ENCODE measurements at regions not wholly inside any gene's neighbourhood (a gene's known extent, or its start where the extent isn't known, plus 50 kb on each side); places are given as distances from the start of the nearest gene placed in this dataset.

DNA sequence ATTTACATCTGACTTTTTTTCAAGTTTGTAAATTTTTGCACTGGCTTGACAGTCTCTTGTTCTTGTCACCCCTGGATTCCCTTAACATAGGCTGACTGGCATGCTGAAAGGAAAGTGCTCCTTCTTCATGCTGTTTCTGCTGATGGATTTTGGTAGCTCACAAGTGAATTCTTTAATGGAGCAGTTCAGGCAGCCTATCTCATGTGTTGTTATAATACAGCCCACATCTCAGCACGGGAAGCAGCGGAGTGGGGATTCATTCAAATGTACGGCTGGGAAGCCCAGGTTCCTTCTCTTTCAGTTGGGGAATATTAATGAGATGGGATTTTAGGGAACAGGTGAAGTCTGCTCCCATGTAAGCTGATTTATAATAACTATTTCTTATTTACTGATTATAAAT is 142.8 kb downstream of the CD8B2 start:
- no peak for DNase-seq (ENCODE audit: low read depth in 2 of 2)

DNA sequence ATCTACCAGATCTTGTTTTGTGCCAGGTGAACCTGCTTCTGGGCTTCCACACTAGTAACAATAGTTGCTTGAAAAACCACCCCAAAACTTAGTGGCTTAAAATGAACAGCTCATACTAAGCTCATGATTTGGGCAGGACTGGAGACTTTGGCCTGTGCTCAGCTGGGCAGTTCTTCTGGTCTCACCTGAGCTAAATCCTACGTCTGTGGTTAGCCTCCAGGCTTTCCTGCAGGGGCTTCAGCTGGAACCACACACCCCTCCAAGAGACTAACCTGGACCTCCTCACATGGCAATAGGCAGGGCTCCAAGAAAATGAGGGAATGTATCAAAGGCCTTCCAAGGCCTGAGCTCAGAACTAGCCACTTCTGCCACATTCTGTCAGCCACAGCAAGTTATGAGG is 144.1 kb downstream of the CD8B2 start:
- no peak for DNase-seq (ENCODE audit: low read depth in 2 of 2)

DNA sequence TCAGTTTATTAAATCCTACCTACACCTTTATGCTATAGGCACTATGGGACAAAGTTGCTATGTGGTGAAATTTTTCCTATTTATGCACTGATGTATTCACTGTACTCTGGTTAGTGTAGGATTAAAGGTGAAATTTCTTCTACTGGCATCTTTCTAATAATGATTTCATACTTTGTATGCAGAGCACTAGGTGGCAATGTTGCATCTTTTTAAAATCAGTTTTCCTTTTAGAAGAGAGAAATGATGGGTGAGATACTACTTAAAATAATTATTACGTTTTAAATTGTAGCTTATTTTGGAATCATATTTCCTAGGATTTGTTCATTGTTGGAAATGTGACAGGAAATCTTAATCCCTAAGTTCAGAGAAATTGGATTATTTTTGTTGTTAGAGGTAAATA is 150.9 kb downstream of the CD8B2 start:
- no peak for DNase-seq (ENCODE audit: low read depth in 2 of 2)

DNA sequence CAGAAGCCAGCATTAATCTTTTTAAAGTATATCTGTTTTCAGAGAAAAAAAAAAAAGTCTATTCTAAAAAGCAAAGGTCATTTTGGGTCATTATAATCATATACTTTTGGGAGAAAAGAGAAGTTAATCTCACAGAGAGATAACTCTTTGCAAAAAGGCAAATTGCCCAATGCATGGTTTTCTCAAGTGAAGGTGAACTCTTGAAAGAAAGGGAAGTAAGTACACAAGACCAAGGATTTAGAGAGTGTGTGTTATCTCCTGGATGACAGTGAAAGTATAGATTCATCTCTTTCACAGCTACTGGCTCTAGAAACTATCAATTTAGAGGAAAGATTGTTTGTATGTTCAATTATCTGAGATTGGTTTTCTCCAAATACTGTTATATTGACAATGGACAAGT is 151.4 kb downstream of the CD8B2 start:
- DNase-seq (ENCODE audit: low read depth in 2 of 2) = no peak

DNA sequence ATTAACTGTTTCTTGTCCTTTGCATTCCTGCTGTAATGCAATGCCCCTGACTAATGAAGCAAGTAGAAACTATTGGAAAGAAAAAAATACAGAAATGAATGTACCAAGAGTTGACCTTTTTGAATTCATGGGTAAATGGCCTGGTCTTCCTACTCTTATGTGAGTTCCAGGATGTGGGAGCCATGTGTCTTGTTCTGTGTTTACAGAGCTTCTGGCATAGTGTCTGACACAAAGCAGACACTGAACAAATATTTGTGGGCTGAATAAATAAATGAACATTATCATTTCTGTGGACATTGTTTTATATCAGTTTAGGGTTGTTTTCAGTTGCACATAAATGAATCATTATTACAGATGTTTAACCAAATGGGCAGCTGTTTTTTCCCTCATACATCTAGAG is 155.5 kb downstream of the CD8B2 start:
- no peak for DNase-seq (ENCODE audit: low read depth in 2 of 2)

DNA sequence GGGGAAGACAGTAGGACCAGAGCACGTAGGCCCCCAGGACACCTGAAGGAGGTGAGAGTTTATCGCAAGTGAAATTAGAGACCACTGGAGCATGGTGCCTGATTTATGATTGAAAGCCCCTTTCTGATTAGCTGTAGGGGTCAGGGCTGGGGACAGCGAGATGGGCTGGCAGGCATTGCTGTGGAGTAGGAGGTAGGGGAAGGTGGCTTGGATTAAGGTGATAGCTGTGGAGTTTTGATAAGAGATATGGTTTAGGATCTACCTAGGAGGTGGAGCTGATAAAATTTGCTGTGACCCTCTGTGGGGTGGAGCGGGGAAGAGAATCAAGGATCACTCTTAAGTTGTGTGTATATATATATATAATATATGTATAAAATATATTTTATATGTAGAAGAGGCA is 157.5 kb downstream of the CD8B2 start:
- no peak for DNase-seq (ENCODE audit: low read depth in 2 of 2)

DNA sequence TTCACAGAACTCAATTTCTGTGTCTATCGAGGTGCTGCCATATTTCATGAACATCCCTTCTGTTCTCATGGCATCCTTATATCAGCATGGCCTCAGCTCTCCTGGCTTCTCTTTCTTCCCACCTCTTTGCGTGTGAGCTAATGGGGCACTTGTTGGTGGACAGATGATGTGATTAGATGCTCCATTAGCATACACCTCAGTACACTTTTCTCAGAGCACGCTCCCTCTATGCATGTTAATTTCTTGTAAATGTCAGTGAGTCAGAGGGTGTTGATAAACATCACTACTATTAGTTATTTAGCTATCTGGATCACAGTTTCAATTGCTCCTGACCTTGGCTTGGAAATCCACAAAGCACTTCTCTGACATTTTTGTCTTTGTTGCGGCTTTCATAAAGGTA is 159.4 kb downstream of the CD8B2 start:
- DNase-seq (ENCODE audit: low read depth in 2 of 2) = no peak

DNA sequence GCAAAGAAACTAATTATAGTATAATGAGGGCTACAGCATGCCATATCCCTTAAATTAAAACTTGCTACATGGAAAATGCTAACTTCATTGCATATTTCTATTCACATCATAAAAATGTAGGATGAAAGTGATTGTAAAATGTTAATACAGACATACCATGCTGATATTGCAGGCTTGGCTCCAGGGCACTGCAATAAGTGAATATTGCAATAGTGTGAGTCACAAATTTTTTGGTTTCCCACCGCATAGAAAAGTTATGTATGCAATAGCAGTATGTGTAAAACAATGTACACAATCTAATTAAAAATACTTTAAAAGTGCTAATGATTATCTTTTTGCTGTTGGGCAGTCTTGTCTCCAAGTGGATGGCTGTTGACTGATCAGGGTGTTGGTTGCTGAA is 162.1 kb downstream of the CD8B2 start:
- DNase-seq (ENCODE audit: low read depth in 2 of 2) = no peak

DNA sequence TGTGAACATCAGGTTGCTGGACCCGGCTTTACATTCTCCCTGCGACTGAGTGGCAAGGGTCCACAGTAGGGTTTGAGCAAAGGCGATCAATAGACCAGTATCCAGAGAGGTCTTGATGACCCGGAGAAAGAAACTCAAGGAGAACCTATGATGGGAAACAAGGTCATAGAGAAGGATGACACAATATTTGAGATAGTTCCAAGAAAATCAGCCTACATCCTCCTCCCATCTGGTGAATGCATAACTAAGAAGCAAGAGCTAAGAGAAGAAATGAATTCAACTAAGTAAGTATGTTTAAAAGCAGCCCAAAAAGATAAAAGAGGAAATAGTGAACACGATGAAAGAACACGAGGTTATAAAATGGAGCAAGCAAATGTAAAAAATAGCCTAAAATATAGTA is 166.3 kb downstream of the CD8B2 start:
- DNase-seq (ENCODE audit: low read depth in 2 of 2) = no peak

DNA sequence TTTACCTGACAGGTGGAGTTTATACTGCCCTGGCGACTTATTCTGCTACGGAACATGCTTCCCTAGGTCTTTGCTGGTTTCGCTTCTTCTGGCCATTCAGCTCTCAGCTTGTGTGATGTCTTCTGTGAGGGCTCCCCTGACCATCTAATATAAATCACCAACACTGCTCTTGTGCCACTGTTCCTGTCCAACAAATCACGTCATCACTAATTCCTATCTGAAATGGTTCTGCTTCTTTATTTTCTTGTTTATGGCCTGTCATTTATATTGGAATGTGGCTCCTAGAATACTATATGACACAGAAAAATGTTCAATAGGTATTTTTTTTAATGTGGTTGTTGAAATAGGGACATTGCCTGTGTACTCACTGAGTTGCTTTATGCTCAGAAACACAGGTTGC is 171.5 kb downstream of the CD8B2 start:
- DNase-seq (ENCODE audit: low read depth in 2 of 2) = no peak

DNA sequence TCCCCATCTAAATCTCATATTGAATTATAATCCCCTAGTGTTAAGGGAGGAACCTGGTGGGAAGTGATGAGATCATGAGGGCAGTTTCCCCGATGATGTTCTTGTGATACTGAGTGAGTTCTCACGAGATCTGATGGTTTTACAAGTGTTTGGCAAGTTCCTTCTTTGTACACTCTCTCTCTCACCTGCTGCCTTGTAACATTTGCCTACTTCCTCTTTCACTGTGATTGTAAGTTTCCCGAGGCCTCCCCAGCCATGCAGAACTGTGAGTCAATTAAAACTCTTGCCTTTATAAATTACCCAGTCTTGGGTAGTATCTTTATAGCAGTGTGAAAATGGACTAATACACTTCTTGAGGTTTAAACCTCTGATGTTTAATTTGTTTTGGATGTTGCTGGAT is 177.5 kb downstream of the CD8B2 start:
- DNase-seq (ENCODE audit: low read depth in 2 of 2) = no peak

DNA sequence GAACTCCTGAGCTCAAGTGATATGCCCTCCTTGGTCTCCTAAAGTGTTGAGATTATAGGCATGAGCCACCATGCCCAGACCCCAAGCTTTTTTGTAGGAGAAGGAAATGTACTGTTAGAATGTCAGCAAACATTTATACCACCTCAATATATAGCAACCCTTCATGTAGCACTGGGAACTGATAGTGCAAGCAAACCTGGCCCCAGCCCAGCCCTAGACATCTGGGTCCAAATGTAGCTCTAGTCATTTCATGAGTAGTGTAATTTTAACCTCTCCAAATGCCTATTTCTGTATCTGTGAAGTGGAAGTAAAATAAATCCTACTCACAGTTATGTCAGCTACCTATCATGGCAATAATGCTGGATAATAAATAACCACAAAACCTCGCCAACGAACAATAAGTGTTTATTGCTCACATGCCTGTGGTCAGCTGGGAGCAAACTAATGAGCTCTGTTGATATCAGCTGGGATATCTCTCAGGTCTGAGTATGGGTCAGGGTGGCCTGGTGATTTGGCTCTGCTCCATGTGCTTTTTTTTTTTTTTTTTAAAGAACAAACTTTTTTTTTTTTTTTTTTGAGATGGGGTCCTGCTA is 180.4 kb downstream of the CD8B2 start:
- no peak for DNase-seq (ENCODE audit: low read depth in 2 of 2)

DNA sequence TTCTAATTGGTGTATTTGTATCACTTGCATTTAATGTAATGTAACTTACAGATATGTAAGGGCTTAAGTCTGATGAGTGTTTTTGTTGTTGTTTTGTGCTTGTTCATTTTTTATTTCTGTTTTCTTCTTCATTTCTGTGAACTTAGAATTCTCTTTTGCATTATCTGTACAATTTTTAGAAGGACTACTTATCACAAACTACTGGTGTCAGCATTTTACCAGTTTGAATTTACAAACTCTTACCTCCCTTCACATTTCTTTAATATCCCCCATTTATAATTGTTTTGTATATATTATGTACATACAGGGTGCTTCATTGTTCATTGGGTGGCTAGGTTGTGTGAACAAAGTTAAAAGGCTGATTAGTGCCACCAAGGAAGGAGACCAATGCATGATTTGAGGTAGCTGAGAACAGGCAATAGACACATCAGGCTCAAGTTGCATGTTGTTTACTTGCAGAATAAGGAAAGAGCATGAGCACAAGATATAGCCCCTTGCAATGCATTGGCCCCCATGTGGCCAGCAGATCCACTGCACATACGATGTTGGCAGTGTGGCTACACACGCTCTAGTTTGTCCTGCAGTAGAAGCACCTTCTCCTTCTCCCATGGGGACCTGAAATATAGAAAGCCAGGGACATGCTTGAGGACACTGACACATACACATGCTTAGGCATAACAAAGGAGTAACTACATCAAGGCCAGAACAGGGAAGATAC is 198.2 kb downstream of the CD8B2 start:
- DNase-seq (ENCODE audit: low read depth in 2 of 2) = no peak

DNA sequence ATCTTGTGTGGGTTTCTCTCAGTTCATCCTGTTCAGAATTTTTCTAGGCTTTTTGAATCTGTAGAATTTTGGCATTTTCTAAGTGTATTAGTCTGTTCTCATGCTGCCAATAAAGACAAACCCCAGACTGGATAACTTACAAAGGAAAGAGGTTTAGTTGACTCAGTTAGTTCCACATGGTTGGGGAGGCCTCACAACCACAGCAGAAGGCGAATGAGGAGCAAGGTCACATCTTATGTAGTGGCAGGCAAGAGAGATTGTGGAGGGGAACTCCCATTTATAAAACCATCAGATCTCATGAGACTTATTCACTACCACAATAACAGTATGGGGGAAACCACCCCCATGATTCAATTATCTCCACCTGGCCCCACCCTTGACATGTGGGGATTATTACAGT is 199.2 kb downstream of the ST6GAL2 start:
- DNase-seq (ENCODE audit: low read depth in 2 of 2) = no peak

DNA sequence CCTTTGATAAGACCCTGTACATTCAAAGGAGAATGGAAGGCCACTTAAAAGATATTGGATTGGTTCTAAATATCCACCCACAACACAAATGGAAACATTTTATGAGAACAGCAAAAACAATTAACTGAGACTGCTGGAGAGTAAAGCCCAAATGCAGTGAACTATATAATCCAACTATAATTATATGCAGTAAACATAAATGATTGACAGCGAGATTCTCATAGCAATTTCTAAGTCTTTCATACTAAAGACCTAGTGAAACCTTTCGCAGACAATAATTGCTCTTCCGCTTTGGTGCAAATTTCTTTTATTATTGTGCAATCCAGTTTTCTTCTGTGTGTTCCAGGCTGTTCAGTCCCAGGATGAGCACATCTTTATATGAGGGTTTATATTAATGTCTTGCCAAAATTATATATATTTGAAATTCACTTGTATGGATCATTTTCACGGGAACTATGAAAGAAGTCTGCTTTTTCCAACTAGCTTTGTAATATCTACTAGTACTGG is 190.9 kb downstream of the ST6GAL2 start:
- no peak for DNase-seq (ENCODE audit: low read depth in 2 of 2)

DNA sequence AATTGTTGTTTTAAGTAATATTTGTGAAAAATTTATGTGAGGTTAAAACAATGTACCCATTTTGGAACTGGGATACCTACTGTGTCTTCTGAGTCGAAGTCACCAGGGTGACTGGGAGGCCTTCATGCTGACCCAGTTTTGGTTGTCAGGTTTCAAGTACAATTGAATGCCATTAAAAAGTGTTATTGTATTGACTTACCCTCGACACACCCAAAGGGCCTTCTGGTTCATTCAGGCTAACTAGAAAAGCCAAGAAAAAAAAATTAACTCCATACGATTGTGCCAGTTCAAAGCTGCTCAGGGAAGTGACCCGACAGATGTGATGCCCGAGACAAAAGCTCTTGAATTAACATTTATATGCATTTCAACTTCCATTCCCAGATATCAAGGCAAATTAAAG is 190.0 kb downstream of the ST6GAL2 start:
- DNase-seq (ENCODE audit: low read depth in 2 of 2) = no peak

DNA sequence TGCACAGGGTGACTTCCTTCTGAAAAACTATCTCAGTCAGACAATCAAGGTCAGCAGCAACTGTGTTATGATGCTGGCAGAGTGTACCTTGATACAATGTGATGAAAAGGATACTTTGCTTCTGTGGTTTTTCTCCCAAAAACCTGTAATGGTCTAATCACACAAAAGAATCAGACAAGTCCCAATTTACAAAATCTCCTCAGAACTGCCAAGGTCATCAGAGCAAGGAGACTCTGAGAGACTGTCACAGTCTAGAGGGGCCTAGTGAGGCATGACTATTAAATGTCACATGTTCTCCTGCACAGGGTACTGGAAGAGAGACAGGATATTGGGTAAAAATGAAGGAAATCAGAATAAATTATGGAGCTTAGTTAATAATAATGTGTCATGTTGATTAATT is 185.4 kb downstream of the ST6GAL2 start:
- no peak for DNase-seq (ENCODE audit: low read depth in 2 of 2)

DNA sequence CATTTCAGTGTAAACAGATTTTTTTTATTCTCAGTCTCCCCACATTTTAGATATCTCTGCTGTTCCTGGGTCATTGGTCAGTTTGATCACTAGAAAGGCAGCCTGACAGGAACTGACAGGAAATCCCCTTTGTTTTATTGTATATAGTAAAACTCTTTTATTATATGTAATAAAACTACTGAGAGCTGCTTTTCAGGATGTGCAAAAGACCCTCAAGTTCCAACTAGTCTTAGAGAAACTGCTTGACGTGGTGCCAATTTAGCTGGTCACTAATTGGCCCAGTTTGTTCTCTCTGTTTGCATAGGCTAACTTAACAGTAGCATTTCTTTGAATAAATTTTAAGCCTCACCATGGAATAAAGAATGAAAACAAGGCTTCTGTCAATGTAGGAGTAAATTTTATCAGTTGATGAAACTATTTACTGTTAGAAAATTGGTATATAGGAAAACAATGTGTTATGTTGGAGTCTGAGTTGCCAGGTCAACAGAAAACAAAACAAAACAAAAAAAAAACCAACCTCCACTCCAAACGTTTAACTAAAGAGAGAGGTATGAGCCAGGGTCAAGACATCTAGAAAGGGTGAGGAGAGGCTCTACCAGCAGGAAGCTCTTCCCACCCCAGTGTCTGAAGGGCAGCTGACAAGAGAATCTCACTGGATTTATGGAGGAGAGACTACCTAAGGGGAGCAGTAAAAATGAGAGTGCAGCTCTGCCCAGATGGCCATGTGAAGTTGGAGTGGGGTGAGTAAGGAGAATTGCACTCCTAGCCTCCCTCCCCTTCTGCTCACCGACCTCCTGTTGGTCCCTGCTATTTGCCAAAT is 184.6 kb downstream of the ST6GAL2 start:
- DNase-seq (ENCODE audit: low read depth in 2 of 2) = no peak

DNA sequence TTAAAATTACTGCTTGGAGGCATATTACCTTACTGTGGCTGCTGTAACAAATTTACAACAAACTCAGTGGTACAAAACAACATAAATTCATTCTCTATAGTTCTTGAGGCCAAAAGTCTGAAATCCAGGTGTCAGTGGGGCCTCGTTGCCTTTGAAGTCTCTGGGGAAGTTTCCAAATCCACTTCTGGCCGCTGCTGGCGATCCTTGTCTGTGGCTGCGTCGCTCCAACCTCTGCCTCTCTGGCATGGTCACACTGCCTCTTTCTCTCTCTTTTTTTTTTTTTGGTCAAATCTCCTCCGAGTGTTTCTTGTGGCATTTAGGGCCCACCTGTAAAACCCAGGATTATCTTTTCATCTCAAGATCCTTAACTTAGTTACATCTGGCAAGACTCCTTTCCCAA is 182.8 kb downstream of the ST6GAL2 start:
- DNase-seq (ENCODE audit: low read depth in 2 of 2) = no peak

DNA sequence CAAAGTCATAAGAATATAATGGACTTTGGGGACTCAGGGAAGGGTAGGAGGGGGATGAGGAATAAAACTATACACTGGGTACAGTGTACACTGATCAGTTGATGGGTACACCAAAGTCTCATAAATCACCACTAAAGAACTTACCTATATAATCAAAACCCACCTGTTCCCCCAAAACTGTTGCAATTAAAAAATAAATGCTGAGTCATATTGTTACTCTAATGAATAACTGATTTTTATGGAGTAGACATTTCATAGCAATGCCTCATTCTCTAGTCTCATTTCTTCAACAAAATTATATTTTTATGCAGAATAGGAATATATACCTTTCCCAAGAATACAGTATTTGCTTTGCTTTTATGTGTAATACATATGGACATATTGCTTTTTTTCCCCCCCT is 181.2 kb downstream of the ST6GAL2 start:
- DNase-seq (ENCODE audit: low read depth in 2 of 2) = no peak

DNA sequence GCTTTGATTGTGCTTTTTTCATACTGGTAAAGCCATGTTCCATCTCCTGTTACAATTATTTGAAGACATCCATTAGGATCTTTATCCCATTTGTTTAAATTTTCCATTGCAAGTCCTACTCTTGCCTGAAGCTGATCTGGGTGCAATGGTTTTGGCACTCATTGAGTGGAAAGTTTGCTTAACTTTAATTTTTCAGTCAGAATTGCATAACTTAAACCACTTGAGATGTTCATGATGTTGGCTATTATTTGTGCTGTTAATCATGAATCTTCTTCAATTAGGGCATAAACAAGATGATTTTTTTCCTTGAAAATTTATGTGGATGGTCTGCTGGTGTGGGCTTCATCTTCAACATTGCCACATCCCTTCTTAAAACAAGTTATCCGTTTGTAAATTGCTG is 180.1 kb downstream of the ST6GAL2 start:
- DNase-seq (ENCODE audit: low read depth in 2 of 2) = no peak

DNA sequence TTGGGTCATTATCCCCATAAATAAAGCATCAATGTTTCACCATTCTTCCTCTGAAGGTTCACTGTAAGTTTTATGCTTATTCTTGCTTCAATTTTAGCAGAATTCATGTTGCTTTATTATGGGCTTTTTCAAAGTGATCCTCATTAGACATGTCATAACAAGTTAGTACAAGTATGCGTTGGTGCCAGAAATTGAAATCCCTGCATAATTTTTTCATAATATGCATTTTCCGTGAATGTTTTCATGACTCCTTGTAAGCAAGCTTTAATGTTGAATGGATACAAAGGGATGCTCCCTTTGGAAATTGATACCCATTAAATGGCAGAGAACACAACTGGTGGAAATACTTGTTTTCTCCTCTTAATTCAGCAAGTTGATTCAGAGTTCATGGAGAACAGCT is 179.7 kb downstream of the ST6GAL2 start:
- DNase-seq (ENCODE audit: low read depth in 2 of 2) = no peak

DNA sequence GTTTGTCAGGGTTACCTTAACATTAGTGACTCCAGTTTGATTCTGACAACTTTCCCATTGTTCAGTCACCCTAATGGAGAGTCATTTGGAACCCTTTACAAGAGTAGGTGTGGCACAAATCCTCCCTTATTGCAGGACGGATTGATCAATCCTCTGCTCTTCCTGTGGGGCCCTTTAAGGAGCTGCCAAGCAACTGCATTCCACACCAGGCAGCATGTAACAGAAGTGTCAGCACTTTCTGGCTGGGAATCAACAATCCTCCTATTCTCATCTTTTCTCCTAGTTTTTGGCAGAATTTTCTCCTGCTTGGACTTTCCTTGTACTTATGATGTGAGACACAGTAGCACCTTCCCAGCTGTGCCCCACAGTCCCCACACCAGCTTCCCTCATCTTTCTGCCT is 177.8 kb downstream of the ST6GAL2 start:
- DNase-seq (ENCODE audit: low read depth in 2 of 2) = no peak

Measured in activated CD4-positive, alpha-beta T cell treated with anti-CD3 and anti-CD28 coated beads for 24 hours (primary cell).